GM13977 (cell line): ENCODE measurements at regions not wholly inside any gene's neighbourhood (a gene's known extent, or its start where the extent isn't known, plus 50 kb on each side); places are given as distances from the start of the nearest gene placed in this dataset.

Source experiments
- DNase-seq: peaks from one replicate; pipeline ENCODE4 v3.0.0; 2012; ENCODE audit warnings: low spot score
- CTCF ChIP-seq: IDR thresholded peaks from 2 replicates; pipeline ENCODE4 v1.5.1; 2012; ENCODE audit warnings: mild to moderate bottlenecking, control low read depth; ENCODE audit not compliant: insufficient read depth; ENCODE audit errors: extremely low read depth, missing control alignments
- in situ Hi-C: fragments of 300-500 bp; cut with MboI; formaldehyde crosslinking; loops from one replicate; pipeline ENCODE4 v1.12.0; 2022; ENCODE audit warnings: low sequenced_read_pairs, low pct_unique_long_range_greater_than_20kb, mixed read lengths, inconsistent platforms; ENCODE audit not compliant: unreplicated experiment

GRCh38 chr4:28378109-28378830 lies 1517.6 kb downstream of the STIM2 start:
- no peak for DNase-seq
- TF ChIP-seq CTCF: no peak
- in situ Hi-C loops: no loop called here

DNA sequence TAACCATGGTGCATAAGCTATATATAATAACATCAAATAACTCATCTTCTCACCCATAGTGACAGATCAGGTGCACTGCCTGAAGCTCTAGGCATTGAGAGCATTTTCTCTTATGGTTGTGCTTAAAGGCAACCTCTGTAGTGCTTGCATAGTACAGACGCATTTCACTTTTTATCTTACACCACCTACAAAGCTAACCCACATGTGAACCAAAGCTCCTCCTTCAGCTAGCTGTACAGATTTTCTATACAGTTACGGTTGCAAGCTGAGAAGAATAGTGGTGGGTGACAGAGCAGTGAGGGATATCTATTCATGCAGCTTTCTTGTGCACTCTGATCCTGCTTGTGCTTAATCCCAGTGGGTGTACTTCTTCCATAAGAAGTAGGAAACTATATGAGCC lies 1525.2 kb downstream of the STIM2 start:
- no peak for TF ChIP-seq CTCF
- in situ Hi-C loops: no loop called here
- no peak for DNase-seq

DNA sequence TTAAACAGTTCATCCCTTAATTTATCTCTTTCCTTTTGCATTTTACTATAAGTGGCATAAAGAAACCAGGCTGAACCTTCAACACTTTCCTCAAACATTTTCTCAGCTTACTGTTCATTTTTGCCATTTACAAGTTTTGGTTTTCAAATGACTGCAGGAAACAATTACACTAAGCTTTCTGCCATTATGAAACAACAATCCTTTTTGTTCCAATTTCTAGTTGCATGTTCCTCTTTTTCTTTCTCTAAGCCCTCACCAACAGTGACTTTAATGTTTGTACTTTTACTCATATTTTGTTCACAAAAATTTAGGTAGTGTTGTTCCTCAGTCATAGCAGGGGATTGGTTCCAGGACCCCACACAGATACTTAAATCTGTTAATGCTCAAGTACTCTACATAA lies 1526.1 kb downstream of the STIM2 start:
- no peak for DNase-seq
- in situ Hi-C loops: no loop called here
- no peak for TF ChIP-seq CTCF

- in situ Hi-C loops: no loop called here
- DNase-seq: no peak
- TF ChIP-seq CTCF: no peak
These were observed 1527.8 kb downstream of the STIM2 start for GRCh38 chr4:28388471-28388870.

DNA sequence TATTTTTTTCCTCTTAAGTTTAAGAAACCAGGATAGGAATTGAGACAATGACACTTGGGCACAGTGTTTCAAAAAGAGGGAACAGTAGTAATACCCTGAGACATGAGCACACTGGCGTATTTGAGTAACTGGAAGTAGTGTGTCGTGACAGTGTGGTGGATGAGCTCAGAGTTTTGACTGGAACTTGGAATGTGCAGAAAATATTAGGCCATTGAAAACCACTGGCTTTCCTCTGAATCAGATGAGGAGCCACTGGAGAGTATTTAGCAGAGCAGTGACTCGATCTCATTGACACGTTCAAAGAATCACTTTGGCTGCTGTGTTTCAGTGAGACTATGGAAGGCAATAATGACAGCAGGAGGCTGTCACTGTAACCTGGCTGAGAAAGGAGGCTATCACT lies 1531.2 kb downstream of the STIM2 start:
- no peak for TF ChIP-seq CTCF
- in situ Hi-C loops: no loop called here
- no peak for DNase-seq

- in situ Hi-C loops: no loop called here
These were observed 1542.1 kb downstream of the STIM2 start for GRCh38 chr4:28402751-28403150.

More at GRCh38 chr4:28402751-28403150, 1542.1 kb downstream of the STIM2 start:
- no peak for TF ChIP-seq CTCF
- DNase-seq: no peak
